Stimulated activated naive CD8-positive, alpha-beta T cell treated with anti-CD3 and anti-CD28 coated beads, Interleukin-15, Interleukin-2, amounts not matched to agents 100 ng/mL and 50 ng/mL, for 24 hours (primary cell): ENCODE measurements at regions not wholly inside any gene's neighbourhood (a gene's known extent, or its start where the extent isn't known, plus 50 kb on each side); places are given as distances from the start of the nearest gene placed in this dataset.

Source experiments
- H3K27ac Mint-ChIP-seq: one replicate; pipeline ENCODE4 v1.8.0; 2021; ENCODE audit warnings: mild to moderate bottlenecking, mixed read lengths
- H3K27me3 Mint-ChIP-seq: one replicate; pipeline ENCODE4 v1.8.0; 2021; ENCODE audit warnings: mixed read lengths
- H3K36me3 Mint-ChIP-seq: one replicate; pipeline ENCODE4 v1.8.0; 2021; ENCODE audit warnings: low read depth, mixed read lengths
- H3K4me1 Mint-ChIP-seq: one replicate; pipeline ENCODE4 v1.8.0; 2021; ENCODE audit warnings: low read depth, mixed read lengths
- H3K4me3 Mint-ChIP-seq: one replicate; pipeline ENCODE4 v1.8.0; 2021; ENCODE audit warnings: mild to moderate bottlenecking, mixed read lengths
- H3K9me3 Mint-ChIP-seq: one replicate; pipeline ENCODE4 v1.8.0; 2021; ENCODE audit warnings: mixed read lengths

- H3K27ac Mint-ChIP-seq = peak overlapping the region; percentile 87
Measured at GRCh38 chr21:43353282-43354025, 73.5 kb downstream of the SIK1 start.

GRCh38 chr21:43352568-43353281 is 74.2 kb downstream of the SIK1 start:
- Mint-ChIP-seq H3K4me3 (peak overlapping the region; percentile 54), H3K27me3 (no peaks in the 10 kb centered on the region), H3K27ac (peak overlapping the region; percentile 87), H3K9me3 (no peaks in the 10 kb centered on the region), H3K36me3 (no peaks in the 10 kb centered on the region), H3K4me1 (peaks cover 9% of the 10 kb centered on the region)

More at GRCh38 chr21:43353282-43354025, 73.5 kb downstream of the SIK1 start:
- no peaks in the 10 kb centered on the region for H3K9me3 Mint-ChIP-seq
- H3K27me3 Mint-ChIP-seq = no peaks in the 10 kb centered on the region
- H3K36me3 Mint-ChIP-seq = no peaks in the 10 kb centered on the region
- H3K4me1 Mint-ChIP-seq = peaks cover 9% of the 10 kb centered on the region
- H3K4me3 Mint-ChIP-seq = peak overlapping the region; percentile 54

- Mint-ChIP-seq H3K27ac (no peak overlapping the region), H3K27me3 (no peaks in the 10 kb centered on the region), H3K4me1 (peaks cover 9% of the 10 kb centered on the region), H3K36me3 (no peaks in the 10 kb centered on the region), H3K9me3 (no peaks in the 10 kb centered on the region), H3K4me3 (no peak overlapping the region)
Measured at GRCh38 chr21:43352154-43352537, 74.8 kb downstream of the SIK1 start.

GRCh38 chr21:43351501-43352153 is 75.3 kb downstream of the SIK1 start:
- Mint-ChIP-seq H3K27me3 (no peaks in the 10 kb centered on the region), H3K36me3 (no peaks in the 10 kb centered on the region), H3K4me1 (peaks cover 9% of the 10 kb centered on the region), H3K9me3 (no peaks in the 10 kb centered on the region), H3K27ac (no peak overlapping the region), H3K4me3 (no peak overlapping the region)

GRCh38 chr21:43349644-43350043 is 77.3 kb downstream of the SIK1 start:
- Mint-ChIP-seq H3K9me3 (no peaks in the 10 kb centered on the region), H3K27ac (no peak overlapping the region), H3K36me3 (no peaks in the 10 kb centered on the region), H3K4me3 (no peak overlapping the region), H3K4me1 (peaks cover 17% of the 10 kb centered on the region), H3K27me3 (no peaks in the 10 kb centered on the region)

GRCh38 chr21:43348801-43349261 is 78.1 kb downstream of the SIK1 start:
- no peaks in the 10 kb centered on the region for H3K36me3 Mint-ChIP-seq
- H3K27me3 Mint-ChIP-seq = no peaks in the 10 kb centered on the region
- peaks cover 17% of the 10 kb centered on the region for H3K4me1 Mint-ChIP-seq
- H3K27ac Mint-ChIP-seq = no peak overlapping the region
- no peaks in the 10 kb centered on the region for H3K9me3 Mint-ChIP-seq
- H3K4me3 Mint-ChIP-seq = no peak overlapping the region

- Mint-ChIP-seq H3K4me3 (no peak overlapping the region), H3K4me1 (peaks cover 17% of the 10 kb centered on the region), H3K27me3 (no peaks in the 10 kb centered on the region), H3K36me3 (no peaks in the 10 kb centered on the region), H3K27ac (no peak overlapping the region), H3K9me3 (no peaks in the 10 kb centered on the region)
Measured at GRCh38 chr21:43348170-43348766, 78.7 kb downstream of the SIK1 start.

- Mint-ChIP-seq H3K4me3 (no peak overlapping the region), H3K4me1 (peaks cover 10% of the 10 kb centered on the region), H3K27me3 (no peaks in the 10 kb centered on the region), H3K9me3 (no peaks in the 10 kb centered on the region), H3K27ac (no peak overlapping the region), H3K36me3 (no peaks in the 10 kb centered on the region)
Measured at GRCh38 chr21:43347461-43348169, 79.3 kb downstream of the SIK1 start.

DNA sequence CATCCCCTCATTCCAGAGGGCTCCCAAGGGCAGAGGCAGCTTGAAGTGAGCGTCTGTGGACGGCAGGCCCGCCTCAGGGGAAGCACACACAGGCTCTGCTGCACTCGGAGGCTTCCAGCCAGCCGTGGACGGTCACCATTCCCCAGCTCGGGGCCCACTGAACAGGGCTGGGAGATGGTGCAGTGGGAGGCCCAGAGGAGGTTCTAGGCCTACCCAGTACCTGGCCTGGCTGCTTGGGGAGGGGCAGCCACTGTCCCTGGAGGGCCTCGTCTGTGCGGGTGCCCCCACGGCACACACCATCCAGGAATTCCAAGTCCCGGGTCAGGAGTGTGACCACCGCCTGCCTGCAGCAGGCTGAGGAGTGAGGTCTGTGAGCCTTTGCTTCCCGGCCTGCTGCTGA is 80.4 kb downstream of the SIK1 start:
- no peaks in the 10 kb centered on the region for H3K27me3 Mint-ChIP-seq
- H3K9me3 Mint-ChIP-seq = no peaks in the 10 kb centered on the region
- no peak overlapping the region for H3K27ac Mint-ChIP-seq
- peaks cover 8% of the 10 kb centered on the region for H3K4me1 Mint-ChIP-seq
- H3K36me3 Mint-ChIP-seq = no peaks in the 10 kb centered on the region
- no peak overlapping the region for H3K4me3 Mint-ChIP-seq

DNA sequence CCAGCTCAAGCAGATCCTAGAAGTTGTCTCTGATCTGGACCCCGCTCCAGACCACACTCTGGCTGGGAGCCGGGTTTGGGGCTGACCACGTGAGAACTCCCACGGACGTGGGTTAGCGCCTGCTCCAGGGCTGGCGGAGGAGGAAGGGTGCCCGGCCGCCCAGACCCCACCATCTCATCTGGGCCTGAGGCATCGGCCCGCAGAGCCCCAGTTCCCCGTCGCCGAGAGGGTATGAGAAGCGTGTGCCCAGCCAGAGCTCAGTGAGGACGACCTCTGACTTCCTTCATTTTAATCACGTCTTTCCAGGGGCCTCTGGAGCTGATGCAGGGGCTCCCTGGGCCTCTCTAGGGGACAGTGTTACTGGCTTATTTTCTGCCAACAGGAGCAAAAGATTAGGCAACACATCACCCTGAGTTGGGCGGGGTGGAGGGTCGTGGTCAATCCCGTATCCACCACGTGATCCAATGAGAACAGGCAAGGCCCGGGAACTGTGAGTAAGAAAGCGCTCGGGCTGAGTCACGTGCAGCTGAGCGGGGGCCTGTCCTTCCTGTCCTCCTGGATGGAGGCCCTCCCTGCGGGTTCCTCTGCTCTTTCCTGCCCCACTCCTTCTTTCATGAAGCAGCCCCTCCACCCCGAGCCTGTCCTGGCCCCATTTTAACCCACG is 81.1 kb downstream of the SIK1 start:
- no peaks in the 10 kb centered on the region for H3K27me3 Mint-ChIP-seq
- H3K9me3 Mint-ChIP-seq = no peaks in the 10 kb centered on the region
- no peak overlapping the region for H3K4me3 Mint-ChIP-seq
- H3K36me3 Mint-ChIP-seq = no peaks in the 10 kb centered on the region
- no peak overlapping the region for H3K27ac Mint-ChIP-seq
- H3K4me1 Mint-ChIP-seq = peaks cover 8% of the 10 kb centered on the region

DNA sequence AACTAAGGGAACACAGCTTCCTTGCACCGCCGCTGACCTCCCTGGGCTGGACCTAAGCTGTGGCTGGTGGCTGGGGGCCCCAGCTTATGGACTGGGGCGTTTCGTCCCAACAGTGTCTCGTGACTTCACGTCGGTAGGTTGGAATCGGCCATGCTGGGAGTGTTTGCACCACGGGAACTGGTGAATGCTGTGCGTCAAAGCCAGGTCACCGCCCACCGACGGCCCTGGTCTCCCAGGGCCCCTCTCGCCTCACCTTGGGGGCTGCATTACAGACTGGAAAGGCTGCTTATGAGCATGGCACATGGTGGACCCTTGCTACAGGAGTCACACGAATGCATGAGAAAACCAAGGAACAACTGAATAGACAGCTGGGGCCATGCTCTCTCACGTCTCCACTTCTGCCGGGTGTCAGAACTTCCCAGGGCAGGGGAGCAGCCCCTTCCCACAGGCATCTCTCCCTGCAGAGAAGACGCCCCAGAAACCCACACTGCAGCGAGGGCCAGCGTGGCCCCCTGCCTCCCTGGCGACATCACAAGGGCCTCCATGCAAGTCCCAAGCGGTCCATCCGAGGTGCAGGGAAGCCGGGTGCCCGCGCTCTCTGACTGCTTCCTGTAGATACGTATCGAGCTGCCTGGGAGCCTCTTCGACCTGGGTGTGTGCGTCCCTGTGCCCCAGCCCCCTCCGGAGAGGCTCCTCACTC is 81.7 kb downstream of the SIK1 start:
- Mint-ChIP-seq H3K9me3 (no peaks in the 10 kb centered on the region), H3K36me3 (no peaks in the 10 kb centered on the region), H3K4me1 (peaks cover 8% of the 10 kb centered on the region), H3K4me3 (no peak overlapping the region), H3K27me3 (no peaks in the 10 kb centered on the region), H3K27ac (no peak overlapping the region)

DNA sequence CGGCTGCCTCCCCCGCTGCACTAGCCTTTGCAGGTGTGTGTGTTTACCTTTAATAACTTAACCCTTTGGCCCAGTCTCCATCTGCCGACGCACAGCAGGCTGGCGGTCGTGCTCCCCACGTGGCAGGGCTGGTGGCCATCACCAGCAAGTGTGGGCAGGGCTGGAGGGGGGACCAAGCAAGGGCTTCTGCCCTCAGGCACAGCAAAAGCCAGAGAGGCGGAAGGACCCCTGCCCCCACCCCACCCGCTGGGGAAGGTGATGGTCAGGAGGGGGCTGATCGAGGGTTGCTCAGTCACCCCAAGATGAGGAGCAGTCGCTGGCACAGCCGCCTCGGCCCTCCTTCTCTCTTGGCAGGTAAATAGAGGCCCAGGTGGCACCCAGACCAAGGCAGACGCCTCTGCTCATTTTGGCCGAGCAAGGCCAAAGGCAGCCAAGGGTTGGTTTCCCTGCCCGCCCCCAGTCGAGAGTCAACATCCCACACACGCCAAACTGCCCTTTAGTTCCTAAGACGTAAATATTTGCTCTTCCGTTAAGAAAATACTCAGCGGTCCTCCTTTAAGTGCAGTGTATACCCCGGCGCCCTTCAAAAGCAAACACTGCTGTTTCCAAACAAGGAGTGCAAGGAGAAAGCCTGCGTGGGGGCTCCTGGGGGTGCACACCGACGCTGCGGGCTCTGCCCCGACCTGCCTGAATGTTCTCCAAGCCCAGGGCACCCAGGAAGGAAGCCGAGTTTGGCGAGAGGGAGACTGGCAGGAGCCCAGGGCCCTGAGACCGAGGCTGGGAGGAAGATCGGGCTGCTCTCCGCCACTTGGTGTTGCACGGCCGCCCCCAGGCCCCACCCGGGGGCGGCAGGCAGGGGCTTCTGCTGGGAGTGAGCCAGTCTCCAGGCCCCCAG is 82.7 kb downstream of the SIK1 start:
- Mint-ChIP-seq H3K27me3 (no peaks in the 10 kb centered on the region), H3K4me1 (peaks cover 8% of the 10 kb centered on the region)

More for the DNA sequence above, 82.7 kb downstream of the SIK1 start:
- Mint-ChIP-seq H3K36me3 (no peaks in the 10 kb centered on the region), H3K9me3 (no peaks in the 10 kb centered on the region), H3K4me3 (no peak overlapping the region), H3K27ac (no peak overlapping the region)
